ENCODE measurements at regions not wholly inside any gene's neighbourhood (a gene's known extent, or its start where the extent isn't known, plus 50 kb on each side); places are given as distances from the start of the nearest gene placed in this dataset.
"Not testable (repeated sequence)": the region's sequence is repeated elsewhere in the genome, so short reads cannot be mapped to it uniquely, and the experiment has no call there.

GRCh38 chrX:35499071-35499862, 298.9 kb upstream of the MAGEB16 start:
- no peaks in the 10 kb centered on the region for H3K36me3 ChIP-seq
- DNase-seq: no peak
- TF ChIP-seq POLR2AphosphoS5 (IDR thresholded peaks at IDR 0.05): no peak
- TF ChIP-seq POLR2A (IDR thresholded peaks at IDR 0.05): no peak
- TF ChIP-seq, protein P1, sequence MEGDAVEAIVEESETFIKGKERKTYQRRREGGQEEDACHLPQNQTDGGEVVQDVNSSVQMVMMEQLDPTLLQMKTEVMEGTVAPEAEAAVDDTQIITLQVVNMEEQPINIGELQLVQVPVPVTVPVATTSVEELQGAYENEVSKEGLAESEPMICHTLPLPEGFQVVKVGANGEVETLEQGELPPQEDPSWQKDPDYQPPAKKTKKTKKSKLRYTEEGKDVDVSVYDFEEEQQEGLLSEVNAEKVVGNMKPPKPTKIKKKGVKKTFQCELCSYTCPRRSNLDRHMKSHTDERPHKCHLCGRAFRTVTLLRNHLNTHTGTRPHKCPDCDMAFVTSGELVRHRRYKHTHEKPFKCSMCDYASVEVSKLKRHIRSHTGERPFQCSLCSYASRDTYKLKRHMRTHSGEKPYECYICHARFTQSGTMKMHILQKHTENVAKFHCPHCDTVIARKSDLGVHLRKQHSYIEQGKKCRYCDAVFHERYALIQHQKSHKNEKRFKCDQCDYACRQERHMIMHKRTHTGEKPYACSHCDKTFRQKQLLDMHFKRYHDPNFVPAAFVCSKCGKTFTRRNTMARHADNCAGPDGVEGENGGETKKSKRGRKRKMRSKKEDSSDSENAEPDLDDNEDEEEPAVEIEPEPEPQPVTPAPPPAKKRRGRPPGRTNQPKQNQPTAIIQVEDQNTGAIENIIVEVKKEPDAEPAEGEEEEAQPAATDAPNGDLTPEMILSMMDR (IDR thresholded peaks at IDR 0.05 in 8 of 11, conservative IDR thresholded peaks at IDR 0.05 in 3 of 11): no peak
- H3K9me3 ChIP-seq: no peaks in the 10 kb centered on the region
- no peaks in the 10 kb centered on the region for H3K4me1 ChIP-seq
- no peak overlapping the region for H3K4me3 ChIP-seq
- H3K27ac ChIP-seq: no peak overlapping the region
- 85 to 96% (median 89%) methylated on average over 14 to 50 of the region's 55 CpGs for WGBS, 5 donors
- H3K27me3 ChIP-seq (replicated peaks in 1 of 7): no peaks in the 10 kb centered on the region
- intact Hi-C loops (cut with DNase I; ENCODE audit: low total_unique reads): no loop called here

GRCh38 chrX:35507701-35508100, 290.4 kb upstream of the MAGEB16 start:
- Histone ChIP-seq H3K27ac (no peak overlapping the region), H3K4me3 (no peak overlapping the region), H3K9me3 (no peaks in the 10 kb centered on the region), H3K36me3 (no peaks in the 10 kb centered on the region), H3K27me3 (replicated peaks in 1 of 7) (peaks cover 0 to 7% (median 0%) of the 10 kb centered on the region in 7 donors), H3K4me1 (no peaks in the 10 kb centered on the region)
- DNase-seq: no peak
- WGBS, 5 donors: 54 to 77% (median 62%) methylated on average over 3 of the region's 3 CpGs
- TF ChIP-seq POLR2AphosphoS5 (IDR thresholded peaks at IDR 0.05) (no peak), POLR2A (IDR thresholded peaks at IDR 0.05) (no peak)
- TF ChIP-seq, protein P1 (IDR thresholded peaks at IDR 0.05 in 8 of 11, conservative IDR thresholded peaks at IDR 0.05 in 3 of 11): no peak
- intact Hi-C loops (cut with DNase I; ENCODE audit: low total_unique reads): no loop called here

DNA sequence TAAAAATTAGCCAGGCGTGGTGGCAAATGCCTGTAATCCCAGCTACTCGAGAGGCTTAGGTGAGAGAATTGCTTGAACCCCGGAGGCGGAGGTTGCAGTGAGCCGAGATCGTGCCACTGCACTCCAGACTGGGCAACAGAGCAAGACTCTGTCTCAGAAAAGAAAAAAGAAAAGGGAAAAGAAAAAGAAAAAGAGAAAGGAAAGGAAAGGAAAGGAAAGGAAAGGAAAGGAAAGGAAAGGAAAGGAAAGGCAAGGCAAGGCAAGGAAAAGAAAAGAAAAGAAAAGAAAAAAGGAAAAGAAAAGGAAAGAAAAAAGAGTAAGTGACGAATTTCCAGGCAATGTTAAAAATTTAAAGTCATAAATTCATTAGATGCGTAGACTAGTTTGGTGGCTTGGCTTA, 250.1 kb upstream of the MAGEB16 start:
- H3K4me1 ChIP-seq; H3K4me3 ChIP-seq; intact Hi-C loops (cut with DNase I; ENCODE audit: low total_unique reads); H3K27me3 ChIP-seq (replicated peaks in 1 of 7); DNase-seq; H3K27ac ChIP-seq; H3K9me3 ChIP-seq; H3K36me3 ChIP-seq: not testable (repeated sequence)
- 81 to 91% (median 87%) methylated on average over 8 of the region's 8 CpGs for WGBS, 5 donors

DNA sequence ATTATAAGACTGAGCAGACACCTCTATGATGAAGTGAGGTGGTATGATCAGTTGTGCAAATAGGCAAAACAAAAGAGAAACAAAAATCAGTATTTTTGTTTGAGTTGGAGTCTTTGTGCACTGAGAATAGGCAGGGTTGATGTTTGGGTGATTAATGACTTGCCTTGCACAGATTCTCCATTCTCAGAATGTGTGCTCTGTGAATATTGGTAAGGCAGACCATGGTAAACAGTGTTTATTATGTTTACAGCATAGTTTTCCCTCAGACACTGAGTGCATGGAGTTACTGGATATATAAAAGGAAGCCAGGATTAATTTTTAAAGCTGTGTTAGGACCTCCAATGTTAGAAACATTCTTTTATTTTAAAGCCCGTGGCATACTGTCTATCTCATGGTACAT, 240.2 kb upstream of the MAGEB16 start:
- Histone ChIP-seq H3K4me1 (no peaks in the 10 kb centered on the region), H3K27ac (no peak overlapping the region), H3K36me3 (no peaks in the 10 kb centered on the region), H3K27me3 (replicated peaks in 1 of 7) (no peaks in the 10 kb centered on the region), H3K4me3 (no peak overlapping the region), H3K9me3 (no peaks in the 10 kb centered on the region)
- WGBS, 5 donors: 67 to 92% (median 75%) methylated on average over 1 of the region's 1 CpG
- intact Hi-C loops (cut with DNase I; ENCODE audit: low total_unique reads): no loop called here
- no peak for DNase-seq
- TF ChIP-seq, protein P1 (IDR thresholded peaks at IDR 0.05 in 8 of 11, conservative IDR thresholded peaks at IDR 0.05 in 3 of 11): no peak
- TF ChIP-seq POLR2AphosphoS5 (IDR thresholded peaks at IDR 0.05) (no peak), POLR2A (IDR thresholded peaks at IDR 0.05) (no peak)
